Trophoblast cell (in vitro differentiated cells and primary cell): ENCODE measurements at regions not wholly inside any gene's neighbourhood (a gene's known extent, or its start where the extent isn't known, plus 50 kb on each side); places are given as distances from the start of the nearest gene placed in this dataset.

ENCODE experiments used
- DNase-seq, 2 donors: peaks; one replicate each; pipeline ENCODE4 v3.0.0-alpha.2; 2016
- H2AFZ ChIP-seq: 2 replicates; pipeline ENCODE4 v1.6.1; 2013; ENCODE audit warnings: low read length, moderate library complexity, mild to moderate bottlenecking; ENCODE audit not compliant: insufficient read depth, poor library complexity
- H2AK5ac ChIP-seq: 2 replicates; pipeline ENCODE4 v1.6.1; 2013; ENCODE audit warnings: mild to moderate bottlenecking, low read length
- H2BK120ac ChIP-seq: 2 replicates; pipeline ENCODE4 v1.6.1; 2013; ENCODE audit warnings: low read length, mild to moderate bottlenecking, moderate library complexity; ENCODE audit not compliant: insufficient read depth, poor library complexity
- H2BK12ac ChIP-seq: 2 replicates; pipeline ENCODE4 v1.6.1; 2013; ENCODE audit warnings: mild to moderate bottlenecking, low read length, moderate library complexity
- H2BK5ac ChIP-seq: 2 replicates; pipeline ENCODE4 v1.6.1; 2013; ENCODE audit warnings: low read length, low read depth, moderate library complexity, mild to moderate bottlenecking; ENCODE audit not compliant: poor library complexity
- H3K14ac ChIP-seq: 2 replicates; pipeline ENCODE4 v1.6.1; 2013; ENCODE audit warnings: mild to moderate bottlenecking, low read length
- H3K18ac ChIP-seq: 2 replicates; pipeline ENCODE4 v1.6.1; 2013; ENCODE audit warnings: mild to moderate bottlenecking, low read length
- H3K23ac ChIP-seq: 2 replicates; pipeline ENCODE4 v1.6.1; 2013; ENCODE audit warnings: low read length
- H3K27ac ChIP-seq: 2 replicates; pipeline ENCODE4 v1.5.1; 2013; ENCODE audit warnings: low read depth, mild to moderate bottlenecking, inconsistent platforms, low read length, moderate library complexity
- H3K27me3 ChIP-seq: 2 replicates; pipeline ENCODE4 v1.6.1; 2013; ENCODE audit warnings: inconsistent platforms, mild to moderate bottlenecking, low read length, moderate library complexity; ENCODE audit not compliant: insufficient read depth
- H3K36me3 ChIP-seq, 2 experiments: 1 replicate in 1 of 2; 2 replicates in 1 of 2; pipeline ENCODE4 v1.6.1; 2013; ENCODE audit warnings: low read length in 2 of 2, mild to moderate bottlenecking in 2 of 2, moderate library complexity in 1 of 2; ENCODE audit not compliant: insufficient read depth in 2 of 2, control insufficient read depth in 1 of 2
- H3K4ac ChIP-seq: 2 replicates; pipeline ENCODE4 v1.6.1; 2013; ENCODE audit warnings: low read depth, mild to moderate bottlenecking, low read length, moderate library complexity
- H3K4me1 ChIP-seq, 2 experiments: 1 replicate in 1 of 2; 2 replicates in 1 of 2; pipeline ENCODE4 v1.6.1; 2013; ENCODE audit warnings: low read length in 2 of 2, mild to moderate bottlenecking in 2 of 2, moderate library complexity in 1 of 2; ENCODE audit not compliant: insufficient read depth in 2 of 2, control insufficient read depth in 1 of 2
- H3K4me2 ChIP-seq: 2 replicates; pipeline ENCODE4 v1.6.1; 2013; ENCODE audit warnings: inconsistent platforms, mild to moderate bottlenecking, low read length, moderate library complexity
- H3K4me3 ChIP-seq: 2 replicates; pipeline ENCODE4 v1.5.1; 2013; ENCODE audit warnings: mild to moderate bottlenecking, low read depth, low read length, inconsistent platforms
- H3K79me1 ChIP-seq: one replicate; pipeline ENCODE4 v1.6.1; 2013; ENCODE audit warnings: low read length
- H3K79me2 ChIP-seq: 2 replicates; pipeline ENCODE4 v1.6.1; 2013; ENCODE audit warnings: low read length, mild to moderate bottlenecking; ENCODE audit not compliant: control insufficient read depth, insufficient read depth, poor library complexity
- H3K9ac ChIP-seq: 2 replicates; pipeline ENCODE4 v1.6.1; 2013; ENCODE audit warnings: mild to moderate bottlenecking, low read length
- H3K9me3 ChIP-seq: 2 replicates; pipeline ENCODE4 v1.6.1; 2013; ENCODE audit warnings: low read depth, mild to moderate bottlenecking, control low read depth, inconsistent platforms, low read length; ENCODE audit not compliant: insufficient read depth
- H4K12ac ChIP-seq: 2 replicates; pipeline ENCODE4 v1.6.1; 2013; ENCODE audit warnings: low read depth, mild to moderate bottlenecking, low read length, moderate library complexity
- H4K8ac ChIP-seq: 2 replicates; pipeline ENCODE4 v1.6.1; 2013; ENCODE audit warnings: low read depth, mild to moderate bottlenecking, low read length, moderate library complexity
- H4K91ac ChIP-seq: one replicate; pipeline ENCODE4 v1.6.1; 2013; ENCODE audit warnings: low read depth, mild to moderate bottlenecking, low read length, moderate library complexity
- WGBS: extraction: QIAGEN DNeasy Blood & Tissue Kit; methylation state at CpG from one replicate; pipeline ENCODE4 v1.1.7; 2013; ENCODE audit warnings: missing lambda C conversion rate; ENCODE audit not compliant: insufficient read length, insufficient coverage; ENCODE audit errors: extremely low coverage; 5-methylcytosine and 5-hydroxymethylcytosine counted together

- no peak overlapping the region for H3K18ac ChIP-seq
- H2BK12ac ChIP-seq = no peak overlapping the region
- no peak overlapping the region for H4K8ac ChIP-seq
- H3K9me3 ChIP-seq = no peaks in the 10 kb centered on the region
- no peaks in the 10 kb centered on the region for H3K27me3 ChIP-seq
- H3K36me3 ChIP-seq = no peaks in the 10 kb centered on the region
- no peak overlapping the region for H4K12ac ChIP-seq
- no peak for DNase-seq
- H3K4me2 ChIP-seq = no peak overlapping the region
- H3K14ac ChIP-seq = no peak overlapping the region
- no peak overlapping the region for H4K91ac ChIP-seq
- no peak overlapping the region for H2BK5ac ChIP-seq
- H3K4me3 ChIP-seq = no peak overlapping the region
- no peak overlapping the region for H3K23ac ChIP-seq
- no peaks in the 10 kb centered on the region for H3K4me1 ChIP-seq
- H2AFZ ChIP-seq = no peak overlapping the region
- WGBS = no CpG with 5 or more reads among the region's 3 CpGs
- H3K9ac ChIP-seq = no peak overlapping the region
- no peaks in the 10 kb centered on the region for H3K79me1 ChIP-seq
- no peaks in the 10 kb centered on the region for H3K79me2 ChIP-seq
- no peak overlapping the region for H3K27ac ChIP-seq
- H3K4ac ChIP-seq = no peak overlapping the region
- no peak overlapping the region for H2AK5ac ChIP-seq
- no peak overlapping the region for H2BK120ac ChIP-seq
These were observed 240.7 kb upstream of the MBL2 start for GRCh38 chr10:53013201-53013810.

GRCh38 chr10:53009961-53010907 lies 237.7 kb upstream of the MBL2 start:
- Histone ChIP-seq H4K8ac (no peak overlapping the region), H3K79me2 (no peaks in the 10 kb centered on the region), H3K36me3 (no peaks in the 10 kb centered on the region), H2BK120ac (no peak overlapping the region), H3K9me3 (no peaks in the 10 kb centered on the region), H2AFZ (no peak overlapping the region), H4K91ac (no peak overlapping the region), H3K27me3 (no peaks in the 10 kb centered on the region), H2BK5ac (no peak overlapping the region), H2BK12ac (no peak overlapping the region), H3K79me1 (no peaks in the 10 kb centered on the region), H3K9ac (no peak overlapping the region), H4K12ac (no peak overlapping the region), H3K4me3 (no peak overlapping the region), H3K14ac (no peak overlapping the region), H3K4ac (no peak overlapping the region), H3K4me2 (no peak overlapping the region), H3K23ac (no peak overlapping the region), H3K18ac (no peak overlapping the region), H2AK5ac (no peak overlapping the region), H3K27ac (no peak overlapping the region), H3K4me1 (no peaks in the 10 kb centered on the region)
- no peak for DNase-seq
- no CpG with 5 or more reads among the region's 4 CpGs for WGBS

DNA sequence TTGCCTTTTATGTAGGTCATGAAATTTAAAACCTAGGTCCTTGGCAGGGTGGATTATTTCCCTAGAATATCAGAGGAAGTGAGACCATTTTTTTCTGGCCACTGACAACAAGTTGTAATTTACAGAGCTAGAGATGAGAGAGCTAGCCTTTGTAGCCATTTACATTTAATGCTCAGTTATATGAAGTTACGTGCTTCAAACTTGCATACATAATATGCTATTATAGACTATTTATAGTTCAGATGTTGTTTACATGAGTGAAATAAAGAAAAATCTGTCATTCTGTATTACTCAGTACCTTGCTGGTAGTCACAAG lies 234.9 kb upstream of the MBL2 start:
- H3K4me1 ChIP-seq = no peaks in the 10 kb centered on the region
- no peak overlapping the region for H2BK5ac ChIP-seq
- H2AK5ac ChIP-seq = no peak overlapping the region
- no peak overlapping the region for H4K12ac ChIP-seq
- H3K27me3 ChIP-seq = no peaks in the 10 kb centered on the region
- H3K79me1 ChIP-seq = no peaks in the 10 kb centered on the region
- H3K23ac ChIP-seq = no peak overlapping the region
- no peak overlapping the region for H3K4me2 ChIP-seq
- no peak overlapping the region for H3K4ac ChIP-seq
- no peak overlapping the region for H2BK12ac ChIP-seq
- no CpG with 5 or more reads among the region's 1 CpG for WGBS
- no peak overlapping the region for H3K9ac ChIP-seq
- H3K36me3 ChIP-seq = peaks cover 0 to 1% of the 10 kb centered on the region in 2 experiments
- H4K91ac ChIP-seq = no peak overlapping the region
- no peak overlapping the region for H2AFZ ChIP-seq
- DNase-seq = no peak
- H3K27ac ChIP-seq = no peak overlapping the region
- no peak overlapping the region for H3K4me3 ChIP-seq
- H3K9me3 ChIP-seq = no peaks in the 10 kb centered on the region
- H3K14ac ChIP-seq = no peak overlapping the region
- H3K79me2 ChIP-seq = no peaks in the 10 kb centered on the region
- no peak overlapping the region for H2BK120ac ChIP-seq
- no peak overlapping the region for H3K18ac ChIP-seq
- H4K8ac ChIP-seq = no peak overlapping the region

DNA sequence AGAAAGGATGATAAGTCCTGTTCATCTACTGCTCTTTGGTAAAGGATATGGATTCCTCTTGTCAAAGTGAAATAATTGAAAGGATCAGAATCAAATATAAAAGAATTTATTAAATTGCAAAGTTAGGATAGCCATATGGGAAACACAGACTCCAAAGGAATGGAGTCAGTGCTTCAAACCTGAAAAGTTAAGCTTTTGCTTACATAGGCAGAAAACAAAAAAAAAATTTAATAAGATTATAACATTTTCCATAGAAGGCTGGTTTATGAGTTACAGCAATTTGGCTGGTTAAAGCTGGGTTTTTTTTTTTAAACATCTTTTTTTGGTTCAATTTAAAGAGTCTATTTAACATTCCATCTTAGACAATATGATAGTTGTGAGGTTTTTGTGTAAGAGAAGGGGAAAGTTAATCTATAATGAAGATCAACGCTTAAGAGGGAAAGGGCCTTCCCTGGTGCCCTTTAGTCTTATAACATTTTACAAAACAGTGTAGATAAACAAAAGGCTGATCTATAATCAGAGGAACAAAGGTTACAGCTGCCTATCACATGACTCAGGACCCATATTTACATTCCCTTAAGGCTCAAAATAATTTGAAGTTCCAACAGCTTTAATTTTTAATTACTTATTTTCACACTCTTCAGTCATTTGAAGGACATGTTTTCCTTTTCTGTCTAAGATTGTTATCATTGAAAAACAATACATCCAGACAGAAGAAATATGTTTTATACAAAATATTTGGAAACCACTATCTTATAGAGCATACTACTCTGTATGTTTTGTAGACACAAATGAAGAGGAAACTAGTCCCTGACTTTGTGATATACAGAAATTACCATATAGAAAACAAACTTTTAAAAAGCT lies 234.3 kb upstream of the MBL2 start:
- DNase-seq = peak in 1 of 2 donors; percentile 37
- H3K27me3 ChIP-seq = no peaks in the 10 kb centered on the region
- H4K8ac ChIP-seq = no peak overlapping the region
- no peak overlapping the region for H3K23ac ChIP-seq
- no peaks in the 10 kb centered on the region for H3K9me3 ChIP-seq
- H3K4ac ChIP-seq = no peak overlapping the region
- no peaks in the 10 kb centered on the region for H3K4me1 ChIP-seq
- H3K18ac ChIP-seq = no peak overlapping the region
- H2AK5ac ChIP-seq = no peak overlapping the region
- H3K36me3 ChIP-seq = peaks cover 0 to 1% of the 10 kb centered on the region in 2 experiments
- no peak overlapping the region for H2AFZ ChIP-seq
- no peak overlapping the region for H3K14ac ChIP-seq
- H3K79me1 ChIP-seq = no peaks in the 10 kb centered on the region
- H3K9ac ChIP-seq = no peak overlapping the region
- no peak overlapping the region for H3K27ac ChIP-seq
- H3K79me2 ChIP-seq = no peaks in the 10 kb centered on the region
- H2BK5ac ChIP-seq = no peak overlapping the region
- no peak overlapping the region for H2BK12ac ChIP-seq
- no peak overlapping the region for H4K91ac ChIP-seq
- H3K4me3 ChIP-seq = no peak overlapping the region
- H3K4me2 ChIP-seq = no peak overlapping the region
- H4K12ac ChIP-seq = no peak overlapping the region
- H2BK120ac ChIP-seq = no peak overlapping the region
- no CpG with 5 or more reads among the region's 1 CpG for WGBS
